ENCODE measurements at regions not wholly inside any gene's neighbourhood (a gene's known extent, or its start where the extent isn't known, plus 50 kb on each side); places are given as distances from the start of the nearest gene placed in this dataset.

- DNase-seq: no peak
Observed at GRCh38 chr17:34699181-34699580, 119.8 kb downstream of the TMEM132E start.

GRCh38 chr17:34692920-34693319, 113.5 kb downstream of the TMEM132E start:
- no peak for DNase-seq
